HG03064 (cell line): ENCODE measurements at regions not wholly inside any gene's neighbourhood (a gene's known extent, or its start where the extent isn't known, plus 50 kb on each side); places are given as distances from the start of the nearest gene placed in this dataset.

Experiments
- ATAC-seq: cut with Tn5 transposase; IDR thresholded peaks from one replicate; pipeline ENCODE4 v1.9.1; 2021; ENCODE audit warnings: low read depth; ENCODE audit not compliant: unreplicated experiment

DNA sequence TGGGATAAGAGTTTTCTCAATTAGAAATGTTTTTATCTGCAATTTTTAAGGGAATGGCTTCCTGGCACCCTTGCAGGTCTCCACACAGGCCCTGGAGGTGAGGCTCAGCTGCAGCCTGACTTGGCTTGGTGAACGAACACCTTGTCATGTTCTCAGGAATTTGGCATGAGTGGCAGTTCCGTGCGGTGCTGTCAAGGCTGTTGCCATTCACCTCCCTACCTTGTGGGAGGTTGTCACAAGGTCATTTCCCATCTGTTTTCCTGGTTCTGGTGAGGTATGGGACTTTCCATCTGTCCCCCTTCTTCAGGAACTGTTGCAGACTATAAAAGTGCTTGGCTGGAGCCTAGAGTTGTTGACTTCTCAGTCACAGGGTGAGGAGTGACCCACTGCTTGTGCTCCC lies 82.9 kb downstream of the ELOVL4 start:
- ATAC-seq, result no peak

DNA sequence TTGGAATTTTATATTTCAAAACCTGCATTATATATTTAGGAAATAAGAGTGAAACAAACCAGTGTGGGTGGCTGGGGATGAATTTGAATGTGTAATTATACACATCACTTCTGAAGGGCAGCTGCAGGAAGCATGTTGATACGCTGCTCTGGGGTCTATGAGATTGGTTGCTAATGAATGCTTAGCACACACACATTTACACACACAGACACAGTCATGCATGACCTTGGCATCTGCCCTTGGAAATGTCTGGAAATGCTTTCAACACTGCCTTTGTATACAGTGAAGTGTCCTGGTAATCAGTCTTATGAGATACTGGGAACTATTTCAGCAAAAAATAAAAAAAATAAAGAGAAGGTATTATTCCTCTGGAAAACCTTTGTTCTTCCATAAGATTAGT lies 83.4 kb downstream of the ELOVL4 start:
- no peak for ATAC-seq

DNA sequence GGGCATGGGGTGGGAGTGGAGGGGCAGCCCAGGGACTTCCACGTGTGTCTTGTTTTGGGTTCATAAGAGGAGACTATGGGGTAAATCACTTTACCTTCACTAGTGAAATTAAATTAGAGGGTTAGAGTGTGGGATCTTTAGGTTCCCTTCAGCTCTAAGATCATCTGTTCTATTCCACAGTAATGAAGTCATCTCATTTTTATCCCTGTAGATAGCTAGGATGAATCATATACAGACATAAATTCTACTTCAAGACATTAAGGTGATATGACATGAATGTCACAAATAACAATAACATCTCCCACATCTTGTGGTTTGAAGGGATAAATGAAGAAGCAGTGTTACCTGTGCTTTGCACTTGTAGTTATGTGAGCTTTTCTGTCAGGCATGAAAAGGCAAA lies 83.8 kb downstream of the ELOVL4 start:
- ATAC-seq, result no peak

DNA sequence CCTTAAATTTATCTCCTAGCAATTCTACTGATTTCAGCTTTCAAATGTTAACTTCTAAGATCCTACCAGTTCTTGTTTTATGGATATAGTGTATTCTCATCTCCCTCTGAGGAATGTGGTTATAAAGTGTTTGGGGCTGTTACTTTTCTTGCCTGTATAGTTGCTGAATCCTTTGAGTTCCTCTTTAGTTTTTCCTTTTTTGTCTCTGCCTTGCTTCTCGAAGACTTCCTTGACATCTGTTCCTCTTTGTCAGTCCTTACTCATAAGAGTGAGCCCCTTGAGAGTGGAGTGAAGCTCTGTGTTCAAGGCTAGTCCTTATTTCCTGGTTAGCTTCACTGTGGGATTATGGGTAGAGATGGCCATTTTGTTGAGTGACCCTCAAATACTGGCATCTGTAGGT lies 84.6 kb downstream of the ELOVL4 start:
- no peak for ATAC-seq

DNA sequence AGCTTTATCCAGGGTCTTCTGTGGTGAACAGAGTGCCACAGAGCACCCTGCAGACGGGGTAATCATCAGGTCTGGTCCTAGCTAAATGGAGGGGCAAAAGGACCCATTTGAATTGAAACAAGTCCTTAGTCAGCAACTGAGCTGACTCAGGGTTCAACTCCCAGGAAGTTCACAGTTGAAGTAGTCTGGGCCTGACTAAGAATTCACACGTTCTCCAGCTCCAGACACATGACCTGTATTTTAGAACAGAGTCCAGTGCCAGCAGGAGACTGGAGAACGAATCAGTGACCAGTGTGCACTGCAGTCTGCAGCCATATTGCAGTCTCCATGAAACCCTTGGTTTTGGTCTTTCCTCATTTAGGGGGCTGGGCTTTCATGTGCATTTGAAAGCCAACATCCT lies 85.2 kb downstream of the ELOVL4 start:
- ATAC-seq, result no peak

DNA sequence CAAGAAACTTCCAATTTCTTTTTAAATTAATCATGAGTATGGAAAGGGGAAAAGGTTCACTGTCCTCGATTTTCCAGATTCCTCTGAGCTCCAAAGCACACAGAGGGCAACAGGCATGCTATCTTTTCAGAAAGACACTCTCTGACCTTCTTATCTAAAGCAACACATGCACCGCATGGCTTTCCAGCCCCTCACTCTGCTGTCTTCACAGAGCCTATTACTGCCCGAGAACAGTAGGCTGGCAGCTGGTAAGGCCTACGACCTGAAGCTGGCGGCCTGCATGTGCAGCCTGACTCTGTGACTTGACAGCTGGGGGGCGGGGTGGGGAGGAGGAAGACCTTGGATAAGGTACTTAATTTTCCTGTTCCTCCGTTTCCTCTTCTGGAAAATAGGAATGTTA lies 86.3 kb downstream of the ELOVL4 start:
- no peak for ATAC-seq

DNA sequence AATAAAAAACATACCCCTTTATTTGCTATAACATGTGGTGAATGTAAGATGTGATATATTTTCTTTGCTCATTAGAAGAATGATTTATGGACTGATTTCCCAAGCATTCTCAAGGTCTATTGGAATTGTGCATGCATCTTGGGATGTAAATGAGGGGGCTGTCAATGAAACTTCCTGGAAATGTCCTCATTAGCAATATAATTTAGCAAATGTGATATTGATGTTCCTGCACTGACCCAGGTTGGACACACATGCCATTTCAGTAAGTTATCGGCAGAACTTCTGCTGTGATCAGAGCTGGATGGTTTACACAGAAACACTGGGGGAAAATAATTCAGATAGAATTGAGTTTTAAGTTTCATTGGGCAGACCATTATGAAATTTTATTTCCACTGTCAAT lies 99.9 kb downstream of the ELOVL4 start:
- ATAC-seq, result no peak

DNA sequence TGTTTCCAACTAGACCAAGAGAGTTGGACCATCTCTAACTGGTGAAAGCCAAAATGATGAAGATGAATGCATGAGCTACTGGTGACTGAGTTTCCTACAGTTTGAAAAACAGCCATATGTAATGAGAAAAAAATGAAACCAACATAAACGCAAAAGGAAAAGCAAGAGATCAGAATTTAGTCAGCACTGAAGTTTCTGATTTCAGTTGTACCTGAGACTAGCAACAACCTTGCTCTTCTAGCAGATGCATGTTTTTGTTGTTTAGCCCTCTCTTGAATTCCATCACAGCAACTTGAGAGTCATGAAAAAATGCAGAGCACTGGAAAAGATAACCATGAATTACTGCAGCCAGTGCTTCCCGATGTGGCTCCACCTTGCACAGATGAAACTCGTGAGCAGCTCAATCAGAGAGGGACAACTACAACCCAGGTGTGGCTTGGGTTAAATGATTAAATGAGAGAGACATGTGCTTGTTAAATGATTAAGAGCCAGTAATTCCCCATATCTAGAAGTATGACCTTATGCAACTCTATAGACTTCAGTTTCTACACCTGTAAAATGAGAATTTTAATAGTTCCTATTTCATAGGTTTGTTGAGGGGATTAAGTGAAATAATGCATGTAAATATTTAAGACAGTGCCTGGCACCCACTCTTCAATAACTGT lies 104.8 kb downstream of the ELOVL4 start:
- ATAC-seq, result peak; percentile 51

DNA sequence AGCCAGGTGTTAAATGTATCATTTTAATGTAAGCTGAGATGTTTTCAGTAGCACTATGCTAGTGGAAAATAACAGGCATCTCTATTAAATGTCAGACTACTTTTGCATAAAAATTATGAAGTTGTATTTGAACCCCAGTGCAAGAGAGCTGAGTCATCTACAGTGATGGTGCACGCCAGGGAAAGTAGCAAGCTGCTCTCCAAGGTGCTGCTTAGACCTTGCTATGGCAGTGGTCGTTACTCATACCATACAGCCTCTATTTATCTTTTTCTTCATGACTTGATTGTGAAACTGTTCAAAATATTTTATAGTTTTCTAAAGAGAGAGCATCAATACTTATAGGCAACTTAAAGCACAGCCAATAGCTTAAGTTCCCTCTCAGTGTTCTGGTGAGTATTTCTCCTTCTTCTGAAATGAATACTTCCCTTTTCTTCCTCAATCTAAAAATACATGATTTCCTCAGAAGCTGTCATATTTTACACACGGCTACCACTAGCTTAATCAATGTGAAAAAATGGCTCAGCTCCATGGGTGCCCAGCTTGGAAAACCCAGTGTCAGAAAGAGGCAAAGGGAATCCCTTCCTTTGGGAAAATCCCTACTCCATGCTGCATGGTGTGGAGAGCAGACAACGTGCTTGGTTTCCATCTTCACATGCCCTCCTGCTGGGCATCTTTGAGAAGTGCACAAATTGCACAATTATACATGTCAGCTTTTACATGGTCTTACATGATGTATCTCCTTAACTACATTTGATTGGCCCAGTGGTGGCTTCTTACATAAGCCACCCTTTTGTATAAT lies 105.6 kb downstream of the ELOVL4 start:
- ATAC-seq, result peak; percentile 8

DNA sequence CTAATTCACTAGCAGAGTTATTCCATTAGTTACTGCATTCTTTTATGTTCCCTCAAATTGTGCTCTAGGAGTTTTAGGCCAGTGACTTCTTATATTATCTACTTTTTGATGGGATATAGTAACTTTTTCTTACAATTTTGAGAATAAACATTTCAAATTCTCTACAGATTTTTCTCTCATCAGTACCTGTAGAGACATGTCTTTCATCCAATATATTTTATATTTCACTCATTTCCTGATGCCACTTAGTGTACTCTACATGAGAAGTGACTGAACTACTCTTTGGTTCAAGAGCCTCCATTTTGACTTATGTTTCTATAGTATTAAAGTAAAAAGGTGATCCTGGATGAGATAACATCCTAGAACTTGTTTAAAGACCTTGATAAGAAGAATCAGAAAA lies 108.5 kb downstream of the ELOVL4 start:
- no peak for ATAC-seq

DNA sequence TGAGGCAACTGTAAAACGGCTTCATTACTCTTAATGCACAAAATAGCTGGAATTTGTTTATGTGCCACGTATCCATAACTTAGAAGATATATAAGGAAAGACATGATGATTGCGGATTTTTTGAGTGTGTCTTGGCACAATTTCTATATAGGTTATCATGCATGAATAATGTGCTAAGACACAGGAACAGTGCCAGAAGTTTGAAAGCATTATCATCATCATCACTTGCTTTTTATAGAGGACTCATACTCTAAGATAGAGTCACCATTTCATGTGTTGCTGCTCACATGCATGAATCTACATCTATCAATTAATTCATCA lies 113.4 kb downstream of the ELOVL4 start:
- no peak for ATAC-seq

DNA sequence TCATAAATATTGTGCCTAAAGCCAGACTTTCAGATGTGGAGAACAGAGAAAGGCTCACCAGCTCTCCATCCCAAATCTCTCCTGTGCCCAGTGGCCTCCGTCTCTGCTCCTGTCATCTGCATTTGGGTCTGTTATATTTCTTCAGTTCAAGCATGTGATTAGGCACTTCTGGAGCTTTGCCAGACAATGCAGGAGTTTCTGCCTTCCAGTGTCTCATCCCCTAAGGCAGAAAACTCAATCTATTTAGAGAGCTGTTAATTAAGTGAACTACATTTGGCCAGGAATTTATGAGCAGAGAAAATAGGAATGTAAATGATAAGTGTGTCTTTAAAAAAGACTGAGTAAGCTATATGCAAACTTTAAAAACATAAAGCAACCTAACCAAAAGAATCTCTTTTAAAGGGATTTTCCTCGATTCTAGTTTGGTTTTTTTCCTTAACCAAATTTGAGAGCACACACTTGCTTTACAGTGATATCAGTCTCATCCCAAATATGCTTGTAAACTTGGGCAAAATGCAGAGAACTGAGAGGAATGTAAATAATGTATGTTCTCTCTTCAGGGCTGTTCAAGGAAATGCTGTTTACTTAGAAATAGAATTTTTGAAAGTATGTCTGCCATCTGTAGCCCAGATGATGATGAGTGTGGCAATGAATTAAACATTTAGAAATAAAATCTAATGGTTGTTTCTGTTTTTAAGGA lies 113.9 kb downstream of the ELOVL4 start:
- ATAC-seq, result no peak

DNA sequence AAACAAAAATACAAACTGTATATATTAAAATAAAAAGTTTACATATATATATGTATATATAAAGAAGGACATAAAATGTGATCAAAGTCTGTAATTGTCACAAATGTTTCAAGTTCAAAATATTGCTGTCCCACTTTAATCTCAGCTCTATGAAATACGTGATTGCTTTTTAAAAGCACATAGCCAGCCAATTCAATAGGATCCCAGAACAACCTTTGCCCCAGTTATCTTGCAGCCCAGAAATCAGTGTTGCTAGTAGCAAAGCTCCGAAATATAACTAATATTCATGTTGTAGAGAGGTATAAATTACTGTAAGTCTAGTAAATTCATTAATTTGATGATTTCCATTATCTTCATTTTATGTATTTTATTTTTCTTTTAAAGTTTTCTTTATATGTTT lies 114.6 kb downstream of the ELOVL4 start:
- no peak for ATAC-seq

DNA sequence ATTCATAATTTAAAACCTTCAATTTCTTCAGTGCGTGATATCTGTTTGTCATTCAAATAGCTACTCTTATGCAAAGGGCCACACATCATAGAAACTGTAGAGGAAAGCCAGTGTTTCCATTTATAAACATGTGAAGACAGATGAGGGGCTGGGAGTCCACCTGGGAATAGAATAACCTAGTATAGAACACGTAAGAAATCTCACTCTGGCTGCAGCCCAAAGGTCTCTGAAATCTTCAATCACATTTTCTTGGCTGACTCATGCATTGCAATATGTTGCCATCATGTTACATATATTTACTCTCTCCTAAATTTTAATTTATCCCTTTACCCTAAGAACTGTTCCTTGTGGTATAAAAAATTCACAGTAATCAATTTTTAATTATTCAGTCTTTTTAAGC lies 123.2 kb downstream of the ELOVL4 start:
- no peak for ATAC-seq

DNA sequence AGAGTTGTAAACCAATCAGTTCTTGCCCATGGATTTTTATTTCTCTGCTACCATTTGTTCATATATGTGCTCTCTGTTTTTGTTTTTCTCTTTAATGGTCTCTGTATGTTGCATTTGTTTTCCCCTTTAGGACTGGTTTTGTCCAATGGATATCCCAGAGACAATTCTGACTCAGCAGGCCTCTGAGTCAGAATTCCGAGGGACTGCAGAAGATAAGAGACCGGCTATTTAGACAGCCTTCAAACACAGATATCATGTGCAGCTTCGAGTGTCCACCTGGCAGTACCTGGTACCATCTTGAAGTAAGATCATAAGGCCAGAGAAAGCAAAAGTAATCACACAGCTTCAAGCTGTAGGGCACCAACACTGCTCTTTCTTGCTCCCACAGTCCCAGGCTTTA lies 125.5 kb downstream of the ELOVL4 start:
- no peak for ATAC-seq

DNA sequence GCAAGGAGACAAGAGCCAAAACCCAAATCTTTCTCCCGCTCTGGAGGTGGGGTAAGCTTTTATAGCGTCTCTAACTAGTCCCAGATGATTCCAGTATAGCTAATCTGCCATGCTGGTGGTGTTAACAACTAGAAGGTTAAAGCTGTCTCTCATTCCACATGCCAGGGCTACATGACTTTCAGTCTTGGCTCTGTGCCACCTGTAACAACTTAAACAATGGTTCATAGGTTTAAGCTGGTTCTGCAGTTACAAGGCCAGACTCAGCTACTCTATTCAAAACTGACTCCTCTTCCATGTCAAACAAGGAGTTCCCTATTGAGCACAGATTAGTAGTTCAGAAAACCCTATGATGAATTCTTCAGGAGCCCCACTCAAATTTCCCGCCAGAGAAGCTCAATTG lies 128.9 kb downstream of the ELOVL4 start:
- ATAC-seq, result no peak

DNA sequence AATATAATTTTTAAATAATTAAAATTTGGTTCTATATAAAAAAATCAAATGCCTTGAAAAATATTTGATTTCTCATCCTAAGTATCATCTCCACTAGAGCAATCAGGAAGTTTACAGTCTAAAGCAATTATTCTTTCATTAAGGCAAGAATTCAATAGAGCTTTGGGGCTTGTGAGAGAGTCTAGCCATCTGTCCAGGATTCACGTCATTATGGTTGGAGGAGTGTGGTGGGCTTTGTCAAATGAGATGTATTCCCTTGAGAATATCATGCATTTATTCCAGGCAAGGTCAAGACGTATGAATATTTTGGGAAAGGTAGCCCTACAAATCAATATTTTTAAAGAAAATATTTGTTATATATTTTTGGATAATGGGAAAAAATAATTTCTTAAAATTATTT lies 132.4 kb downstream of the ELOVL4 start:
- no peak for ATAC-seq

DNA sequence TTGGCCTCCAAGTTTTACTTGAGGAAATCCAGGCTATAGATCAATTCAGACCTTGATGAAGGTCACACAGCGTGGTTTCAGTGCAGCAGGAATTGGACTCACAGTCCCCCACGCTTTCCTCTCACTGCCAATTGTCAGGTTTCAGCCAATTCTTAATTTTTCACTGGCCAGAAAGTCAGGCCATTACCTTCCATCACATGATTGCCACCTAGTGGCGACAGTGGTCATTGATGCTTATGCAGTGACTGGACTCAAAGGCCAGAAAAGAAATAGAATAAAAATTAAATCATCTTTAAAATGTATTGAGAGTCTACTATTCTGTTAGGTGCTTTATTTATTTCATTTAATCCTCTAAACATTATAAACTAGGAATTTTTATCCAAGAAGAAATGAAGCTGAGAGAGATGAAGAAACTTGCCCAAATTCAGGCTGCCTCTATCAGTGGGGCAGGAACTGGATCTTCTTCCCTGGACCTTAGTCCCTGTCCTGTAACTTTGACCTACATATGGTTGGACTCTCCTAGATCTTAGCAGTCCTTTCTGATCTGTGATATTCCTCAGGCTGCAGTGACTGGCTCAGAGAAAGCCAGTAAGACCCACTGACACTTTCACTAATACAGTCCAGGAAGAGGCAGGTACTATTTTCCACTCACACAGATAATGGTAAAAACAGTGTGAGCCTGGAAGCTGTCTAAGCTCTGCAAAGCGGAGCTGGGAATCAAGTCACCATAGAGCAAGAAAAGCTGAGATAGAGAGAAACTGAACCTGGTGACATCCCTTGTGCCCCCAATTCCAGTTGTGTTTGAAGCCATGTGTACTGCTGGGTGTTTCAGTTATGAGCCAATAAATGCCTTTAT lies 133.3 kb downstream of the ELOVL4 start:
- ATAC-seq, result peak; percentile 87

DNA sequence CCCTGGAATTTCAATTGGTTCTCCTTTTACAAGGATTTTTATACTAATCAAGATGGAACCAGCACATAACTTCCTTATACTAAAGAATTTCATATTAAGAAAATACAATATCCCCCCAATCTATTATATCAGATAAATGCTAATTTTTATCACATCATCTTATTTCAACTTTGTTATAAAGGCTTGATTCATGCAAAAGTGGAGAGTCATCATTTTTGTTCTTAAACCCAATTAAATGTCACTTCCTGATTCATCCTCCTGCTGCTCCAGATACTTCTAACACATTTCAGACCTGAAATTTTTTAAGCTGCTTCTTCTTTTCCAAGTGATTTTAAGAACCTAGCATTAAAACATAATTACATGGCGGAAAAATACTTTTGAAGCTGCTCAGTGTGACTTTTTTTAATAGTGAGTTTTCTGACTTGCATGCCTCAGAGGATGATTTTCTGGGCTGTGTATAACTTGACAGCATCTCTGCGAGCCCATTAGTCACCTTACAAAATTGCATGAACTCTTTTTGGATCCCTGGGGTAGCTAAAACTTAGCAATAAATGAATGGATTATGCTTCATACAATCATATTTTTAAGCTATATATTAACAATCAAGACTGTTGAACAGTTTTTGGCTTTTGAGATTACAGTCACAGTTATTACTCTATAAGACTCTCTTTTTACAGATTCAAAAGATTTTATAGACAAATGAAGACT lies 134.1 kb downstream of the ELOVL4 start:
- ATAC-seq, result no peak

DNA sequence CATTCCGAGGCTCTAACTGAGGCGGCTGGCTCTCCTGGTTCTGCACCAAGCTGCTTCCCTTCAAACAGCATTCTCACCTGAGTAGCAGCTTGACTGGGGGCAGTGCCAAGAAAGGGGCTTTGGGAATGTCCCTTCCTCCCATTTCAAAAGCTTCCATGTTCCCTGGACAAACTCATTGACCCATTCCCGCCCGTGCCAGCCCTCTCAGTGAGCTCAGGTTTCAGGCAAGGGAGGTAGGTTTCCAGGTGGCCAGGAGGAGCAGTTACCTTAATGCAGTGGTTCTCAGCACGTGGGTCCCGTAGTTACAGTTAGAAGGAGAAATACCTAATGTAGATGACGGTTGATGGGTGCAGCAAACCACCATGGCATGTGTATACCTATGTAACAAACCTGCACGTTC lies 135.2 kb downstream of the ELOVL4 start:
- ATAC-seq, result no peak
